CD4-positive, CD25-positive, alpha-beta regulatory T cell (primary cell): ENCODE measurements at regions not wholly inside any gene's neighbourhood (a gene's known extent, or its start where the extent isn't known, plus 50 kb on each side); places are given as distances from the start of the nearest gene placed in this dataset.

Experiments
- ATAC-seq, 2 donors: fragments of 150-1000 bp; cut with Tn5 transposase; one replicate each; pipeline ENCODE4 v1.10.0; 2021; ENCODE audit warnings: low read depth in 2 of 2, moderate number of reproducible peaks in 2 of 2, moderate library complexity in 1 of 2
- DNase-seq, 3 donors: peaks; one replicate each; pipeline versions ENCODE4 v3.0.0 to v3.0.0-alpha.2; 2012 to 2022; ENCODE audit warnings: mixed read lengths in 1 of 3
- H3K27ac ChIP-seq: one replicate; pipeline ENCODE4 v1.7.0; 2013; ENCODE audit warnings: mild to moderate bottlenecking, low read length; ENCODE audit not compliant: insufficient read depth, poor library complexity, severe bottlenecking
- H3K27me3 ChIP-seq: one replicate; pipeline ENCODE4 v1.7.0; 2013; ENCODE audit warnings: low read length; ENCODE audit not compliant: control insufficient read depth, insufficient read depth
- H3K36me3 ChIP-seq: one replicate; pipeline ENCODE4 v1.7.0; 2013; ENCODE audit warnings: mild to moderate bottlenecking, low read length, moderate library complexity; ENCODE audit not compliant: control insufficient read depth, insufficient read depth
- H3K4me1 ChIP-seq: 2 replicates; pipeline ENCODE4 v1.7.0; 2013; ENCODE audit warnings: mild to moderate bottlenecking, low read length; ENCODE audit not compliant: insufficient read depth, control insufficient read depth, poor library complexity, severe bottlenecking
- H3K4me3 ChIP-seq: one replicate; pipeline ENCODE4 v1.7.0; 2013; ENCODE audit warnings: low read depth, mild to moderate bottlenecking, low read length, moderate library complexity
- H3K9me3 ChIP-seq, 2 experiments: 1 replicate in 1 of 2; 2 replicates in 1 of 2; pipeline ENCODE4 v1.7.0; 2013; ENCODE audit warnings: low read length in 2 of 2, mild to moderate bottlenecking in 1 of 2, moderate library complexity in 1 of 2; ENCODE audit not compliant: control insufficient read depth in 2 of 2
- H3K27ac Mint-ChIP-seq, 3 donors: one replicate each; pipeline ENCODE4 v1.8.0; 2020 to 2022; ENCODE audit warnings: mild to moderate bottlenecking in 3 of 3, mixed read lengths in 3 of 3, moderate library complexity in 2 of 3
- H3K27me3 Mint-ChIP-seq: one replicate; pipeline ENCODE4 v1.8.0; 2022; ENCODE audit warnings: mild to moderate bottlenecking, mixed read lengths
- H3K36me3 Mint-ChIP-seq: one replicate; pipeline ENCODE4 v1.8.0; 2020; ENCODE audit warnings: mixed read lengths
- H3K4me1 Mint-ChIP-seq, 4 donors: one replicate each; pipeline ENCODE4 v1.8.0; 2020 to 2022; ENCODE audit warnings: mixed read lengths in 4 of 4, mild to moderate bottlenecking in 1 of 4
- H3K4me3 Mint-ChIP-seq, 4 donors: one replicate each; pipeline ENCODE4 v1.8.0; 2020 to 2022; ENCODE audit warnings: mild to moderate bottlenecking in 4 of 4, mixed read lengths in 4 of 4, moderate library complexity in 3 of 4
- H3K9me3 Mint-ChIP-seq, 7 donors: one replicate each; pipeline ENCODE4 v1.8.0; 2020 to 2022; ENCODE audit warnings: mixed read lengths in 7 of 7, mild to moderate bottlenecking in 3 of 7, moderate library complexity in 2 of 7

GRCh38 chr5:86831128-86831527 is 213.4 kb downstream of the COX7C start:
- H3K4me1 Mint-ChIP-seq, result no peaks in the 10 kb centered on the region

GRCh38 chr5:86833868-86834267 is 216.1 kb downstream of the COX7C start:
- peaks cover 0 to 4% (median 0%) of the 10 kb centered on the region in 7 donors for H3K9me3 Mint-ChIP-seq

More at GRCh38 chr5:86831128-86831527, 213.4 kb downstream of the COX7C start:
- Histone ChIP-seq H3K36me3 (no peaks in the 10 kb centered on the region), H3K9me3 (no peaks in the 10 kb centered on the region), H3K4me1 (no peaks in the 10 kb centered on the region), H3K4me3 (no peak overlapping the region), H3K27me3 (no peaks in the 10 kb centered on the region), H3K27ac (no peak overlapping the region)
- Mint-ChIP-seq H3K27ac (no peak overlapping the region), H3K4me3 (no peak overlapping the region), H3K27me3 (no peaks in the 10 kb centered on the region), H3K36me3 (no peaks in the 10 kb centered on the region), H3K9me3 (peaks cover 0 to 8% (median 0%) of the 10 kb centered on the region in 7 donors)
- ATAC-seq (no peak), DNase-seq (no peak)

GRCh38 chr5:86837610-86838009 is 219.9 kb downstream of the COX7C start:
- Mint-ChIP-seq H3K9me3 (peaks cover 0 to 3% (median 0%) of the 10 kb centered on the region in 7 donors), H3K27ac (no peak overlapping the region), H3K4me3 (no peak overlapping the region), H3K36me3 (no peaks in the 10 kb centered on the region), H3K27me3 (no peaks in the 10 kb centered on the region), H3K4me1 (no peaks in the 10 kb centered on the region)
- H3K4me1 ChIP-seq, result no peaks in the 10 kb centered on the region
- peaks cover 2% of the 10 kb centered on the region for H3K27me3 ChIP-seq
- no peak overlapping the region for H3K27ac ChIP-seq
- H3K36me3 ChIP-seq, result no peaks in the 10 kb centered on the region
- DNase-seq (no peak), ATAC-seq (no peak)
- H3K9me3 ChIP-seq, result no peaks in the 10 kb centered on the region
- H3K4me3 ChIP-seq, result no peak overlapping the region

More at GRCh38 chr5:86833868-86834267, 216.1 kb downstream of the COX7C start:
- Mint-ChIP-seq H3K4me1 (no peaks in the 10 kb centered on the region), H3K36me3 (no peaks in the 10 kb centered on the region), H3K27me3 (no peaks in the 10 kb centered on the region), H3K27ac (no peak overlapping the region), H3K4me3 (no peak overlapping the region)
- Histone ChIP-seq H3K27ac (no peak overlapping the region), H3K36me3 (no peaks in the 10 kb centered on the region), H3K4me1 (no peaks in the 10 kb centered on the region), H3K4me3 (no peak overlapping the region), H3K27me3 (peaks cover 2% of the 10 kb centered on the region), H3K9me3 (no peaks in the 10 kb centered on the region)
- DNase-seq (no peak), ATAC-seq (no peak)

- ATAC-seq (no peak), DNase-seq (no peak)
- peaks cover 0 to 4% (median 0%) of the 10 kb centered on the region in 7 donors for H3K9me3 Mint-ChIP-seq
- Histone ChIP-seq H3K4me1 (no peaks in the 10 kb centered on the region), H3K9me3 (no peaks in the 10 kb centered on the region), H3K27ac (no peak overlapping the region), H3K27me3 (peaks cover 2% of the 10 kb centered on the region), H3K4me3 (no peak overlapping the region), H3K36me3 (no peaks in the 10 kb centered on the region)
- no peaks in the 10 kb centered on the region for H3K27me3 Mint-ChIP-seq
- no peaks in the 10 kb centered on the region for H3K36me3 Mint-ChIP-seq
- H3K27ac Mint-ChIP-seq, result no peak overlapping the region
- no peak overlapping the region for H3K4me3 Mint-ChIP-seq
- no peaks in the 10 kb centered on the region for H3K4me1 Mint-ChIP-seq
These were observed 220.3 kb downstream of the COX7C start for GRCh38 chr5:86838083-86838482.

- peaks cover 2% of the 10 kb centered on the region for H3K27me3 ChIP-seq
- no peak overlapping the region for H3K4me3 Mint-ChIP-seq
- ATAC-seq, result no peak
- H3K9me3 ChIP-seq, result no peaks in the 10 kb centered on the region
- no peak overlapping the region for H3K4me3 ChIP-seq
- no peak overlapping the region for H3K27ac Mint-ChIP-seq
- no peaks in the 10 kb centered on the region for H3K4me1 ChIP-seq
- no peak overlapping the region for H3K27ac ChIP-seq
- peaks cover 4% of the 10 kb centered on the region for H3K27me3 Mint-ChIP-seq
- no peaks in the 10 kb centered on the region for H3K36me3 ChIP-seq
- H3K4me1 Mint-ChIP-seq, result no peaks in the 10 kb centered on the region
- no peak for DNase-seq
- H3K36me3 Mint-ChIP-seq, result no peaks in the 10 kb centered on the region
- H3K9me3 Mint-ChIP-seq, result peaks cover 0 to 5% (median 0%) of the 10 kb centered on the region in 7 donors
These were observed 223.4 kb downstream of the COX7C start for GRCh38 chr5:86841000-86841644.

DNA sequence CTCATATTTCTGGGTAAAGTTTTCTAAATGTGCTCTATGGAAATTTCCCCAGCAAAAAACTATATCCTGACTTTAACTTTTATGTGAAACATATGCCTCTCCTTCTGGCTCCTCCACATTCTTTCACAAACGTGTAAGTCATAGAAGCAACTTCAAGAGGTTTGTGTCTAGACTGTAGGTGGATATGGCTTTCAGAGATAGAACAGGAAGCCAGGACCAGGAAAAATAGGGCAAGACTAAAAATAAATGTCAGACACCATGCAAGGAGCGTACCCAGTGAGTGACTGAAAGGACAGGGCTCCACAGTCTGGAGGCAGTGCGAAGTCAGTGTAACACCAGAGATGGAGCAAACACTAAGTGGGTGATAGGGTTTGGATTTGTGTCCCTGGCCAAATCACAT is 240.7 kb downstream of the COX7C start:
- no peak overlapping the region for H3K4me3 Mint-ChIP-seq

GRCh38 chr5:86861512-86861911 is 243.8 kb downstream of the COX7C start:
- Mint-ChIP-seq H3K27me3 (peaks cover 5% of the 10 kb centered on the region), H3K4me1 (no peaks in the 10 kb centered on the region), H3K27ac (no peak overlapping the region), H3K36me3 (no peaks in the 10 kb centered on the region), H3K4me3 (no peak overlapping the region), H3K9me3 (peaks cover 0 to 2% (median 0%) of the 10 kb centered on the region in 7 donors)
- ATAC-seq, result no peak
- DNase-seq, result no peak
- Histone ChIP-seq H3K4me1 (no peaks in the 10 kb centered on the region), H3K36me3 (no peaks in the 10 kb centered on the region), H3K27me3 (peaks cover 2% of the 10 kb centered on the region), H3K4me3 (no peak overlapping the region), H3K9me3 (no peaks in the 10 kb centered on the region), H3K27ac (no peak overlapping the region)

More for the DNA sequence above, 240.7 kb downstream of the COX7C start:
- Mint-ChIP-seq H3K27me3 (peaks cover 6% of the 10 kb centered on the region), H3K36me3 (no peaks in the 10 kb centered on the region), H3K27ac (no peak overlapping the region), H3K9me3 (peaks cover 0 to 2% (median 0%) of the 10 kb centered on the region in 7 donors), H3K4me1 (no peaks in the 10 kb centered on the region)
- H3K36me3 ChIP-seq, result no peaks in the 10 kb centered on the region
- ATAC-seq, result no peak
- H3K27ac ChIP-seq, result no peak overlapping the region
- H3K27me3 ChIP-seq, result peaks cover 2% of the 10 kb centered on the region
- no peak overlapping the region for H3K4me3 ChIP-seq
- no peaks in the 10 kb centered on the region for H3K4me1 ChIP-seq
- no peaks in the 10 kb centered on the region for H3K9me3 ChIP-seq
- no peak for DNase-seq

- H3K36me3 ChIP-seq, result no peaks in the 10 kb centered on the region
- H3K9me3 ChIP-seq, result no peaks in the 10 kb centered on the region
- no peaks in the 10 kb centered on the region for H3K4me1 ChIP-seq
- Mint-ChIP-seq H3K4me1 (no peaks in the 10 kb centered on the region), H3K4me3 (no peak overlapping the region), H3K27ac (no peak overlapping the region), H3K9me3 (peaks cover 0 to 1% (median 0%) of the 10 kb centered on the region in 7 donors), H3K36me3 (no peaks in the 10 kb centered on the region), H3K27me3 (peaks cover 11% of the 10 kb centered on the region)
- no peak overlapping the region for H3K4me3 ChIP-seq
- DNase-seq, result no peak
- ATAC-seq, result no peak
- peaks cover 2% of the 10 kb centered on the region for H3K27me3 ChIP-seq
- no peak overlapping the region for H3K27ac ChIP-seq
These were observed 244.4 kb downstream of the COX7C start for GRCh38 chr5:86862093-86862492.
